K562 (cell line): ENCODE measurements at regions not wholly inside any gene's neighbourhood (a gene's known extent, or its start where the extent isn't known, plus 50 kb on each side); places are given as distances from the start of the nearest gene placed in this dataset.
A peak's percentile ranks its signal among the peaks of the same experiment; 100 is the strongest.

Source experiments
- ATAC-seq: fragments of 200-7000 bp; cut with Tn5 transposase; 3 replicates; pipeline ENCODE4 v1.9.1; 2020; ENCODE audit warnings: moderate library complexity
- BruUV-seq: library from RNA; stranded (reverse); fragments of 400-500 nt; replicated peaks from 2 replicates; lab custom pipeline; 2021; lab: Mats Ljungman, UMichigan
- CTCF ChIA-PET: fragments of 300-600 bp; formaldehyde crosslinking; extraction: SDS; loops from one replicate; lab custom pipeline; 2021; ENCODE audit warnings: low intra/inter-chr PET ratio; lab: Yijun Ruan, JAX
- POLR2A ChIA-PET: fragments of 300-600, 350-650 bp; sonication (Branson Sonifier 250); formaldehyde crosslinking; extraction: SDS; loops from one replicate; lab custom pipeline; 2021; ENCODE audit warnings: antibody characterized with exemption, inconsistent platforms; lab: Yijun Ruan, JAX
- DNase-seq, 4 experiments: peaks; one replicate each; pipeline versions ENCODE4 v3.0.0 to v3.0.0-alpha.2; 2011 to 2018; ENCODE audit warnings: low spot score in 3 of 4, mixed read lengths in 3 of 4; ENCODE audit errors: extremely low read depth in 1 of 4
- FAIRE-seq: peaks from 2 replicates; lab custom pipeline; 2011; peaks lifted over from hg19 to GRCh38; lab: Jason Lieb, UNC
- H2AFZ ChIP-seq: 2 replicates; pipeline ENCODE4 v1.6.0; 2011; ENCODE audit warnings: low read depth, low read length, control low read depth, inconsistent platforms
- H3K27ac ChIP-seq: fragments of 200-600 bp; 3 replicates; pipeline ENCODE4 v1.8.0; 2011; ENCODE audit warnings: low read depth, mild to moderate bottlenecking, control low read depth, inconsistent platforms, low read length, moderate library complexity, mixed read lengths; ENCODE audit errors: extremely low read depth
- H3K27me3 ChIP-seq, 2 experiments: fragments of 300-600 bp in 1 of 2; 2 replicates in 1 of 2; 3 replicates in 1 of 2; pipeline versions ENCODE4 v1.6.0 to v1.8.0; 2011; ENCODE audit warnings: inconsistent platforms in 2 of 2, low read length in 2 of 2, mild to moderate bottlenecking in 1 of 2, mixed read lengths in 1 of 2, moderate library complexity in 1 of 2; ENCODE audit not compliant: control insufficient read depth in 2 of 2, insufficient read depth in 2 of 2
- H3K36me3 ChIP-seq: fragments of 300-600 bp; 3 replicates; pipeline ENCODE4 v1.8.0; 2011; ENCODE audit warnings: mild to moderate bottlenecking, low read length, inconsistent platforms; ENCODE audit not compliant: control insufficient read depth, insufficient read depth
- H3K4me1 ChIP-seq, 2 experiments: fragments of 200-600 bp in 1 of 2; replicated peaks in 1 of 2; 2 replicates in 1 of 2; 3 replicates in 1 of 2; pipeline versions ENCODE4 v1.5.1 to v1.8.0; 2011; ENCODE audit warnings: inconsistent platforms in 2 of 2, low read length in 2 of 2, mild to moderate bottlenecking in 1 of 2, mixed read lengths in 1 of 2, moderate library complexity in 1 of 2; ENCODE audit not compliant: control insufficient read depth in 2 of 2, insufficient read depth in 2 of 2
- H3K4me2 ChIP-seq: 2 replicates; pipeline ENCODE4 v1.6.1; 2011; ENCODE audit warnings: low read length, control low read depth, inconsistent platforms, mixed read lengths; ENCODE audit not compliant: insufficient read depth
- H3K4me3 ChIP-seq: fragments of 200-600 bp; sonication (generic), shearing (Covaris generic); 2 replicates; pipeline ENCODE4 v1.5.1; 2016; ENCODE audit warnings: control low read depth, inconsistent platforms
- H3K79me2 ChIP-seq: fragments of 200-600 bp; 3 replicates; pipeline ENCODE4 v1.8.0; 2011; ENCODE audit warnings: low read length, inconsistent platforms; ENCODE audit not compliant: control insufficient read depth, insufficient read depth
- H3K9ac ChIP-seq, 2 experiments: 2 replicates each; pipeline versions ENCODE4 v1.6.0 to v1.6.1; 2011; ENCODE audit warnings: low read depth in 2 of 2, low read length in 2 of 2, control low read depth in 1 of 2, inconsistent platforms in 1 of 2, mild to moderate bottlenecking in 1 of 2, mixed read lengths in 1 of 2; ENCODE audit not compliant: insufficient read depth in 1 of 2
- H3K9me1 ChIP-seq: one replicate; pipeline ENCODE4 v1.6.0; 2011; ENCODE audit warnings: inconsistent platforms, mild to moderate bottlenecking, low read length, moderate library complexity; ENCODE audit not compliant: control insufficient read depth, insufficient read depth
- H3K9me3 ChIP-seq: replicated peaks from 2 replicates; pipeline ENCODE4 v1.5.1; 2011; ENCODE audit warnings: low read depth, low read length, inconsistent platforms; ENCODE audit not compliant: control insufficient read depth, insufficient read depth
- H4K20me1 ChIP-seq: replicated peaks from 2 replicates; pipeline ENCODE4 v1.6.1; 2011; ENCODE audit warnings: low read length, inconsistent platforms, mixed read lengths; ENCODE audit not compliant: control insufficient read depth, insufficient read depth
- CBFA2T3 ChIP-seq: fragments of 450-650 bp; IDR thresholded peaks from 2 replicates; pipeline ENCODE4 v1.6.1; 2017
- CXXC5 ChIP-seq: fragments of 250-450 bp; sonication (Bioruptor Pico); IDR thresholded peaks from 2 replicates; pipeline ENCODE4 v1.8.0; 2022; ENCODE audit warnings: inconsistent platforms, mild to moderate bottlenecking, moderate library complexity
- DACH1 ChIP-seq: fragments of 450-650 bp; IDR thresholded peaks from 2 replicates; pipeline ENCODE4 v1.6.1; 2018; ENCODE audit not compliant: partially characterized antibody
- ESRRA ChIP-seq: fragments of 450-650 bp; IDR thresholded peaks from 2 replicates; pipeline ENCODE4 v1.6.1; 2014; ENCODE audit warnings: low read depth, mild to moderate bottlenecking, moderate library complexity, borderline replicate concordance
- ETV6 ChIP-seq, 3 experiments: fragments of 150-350 bp in 1 of 3; sonication (generic) in 1 of 3; formaldehyde crosslinking in 1 of 3; IDR thresholded peaks; 2 replicates each; pipeline versions ENCODE4 v1.6.1 to v1.8.0; 2014 to 2022; ENCODE audit warnings: borderline replicate concordance in 2 of 3, low read depth in 2 of 3, antibody characterized with exemption in 1 of 3, low read length in 1 of 3, mild to moderate bottlenecking in 1 of 3, missing genetic modification reagents in 1 of 3
- FOXA3 ChIP-seq, 2 experiments: fragments of 450-650 bp in 1 of 2; sonication (generic) in 1 of 2; formaldehyde crosslinking; IDR thresholded peaks in 1 of 2; conservative IDR thresholded peaks in 1 of 2; 2 replicates each; pipeline versions ENCODE4 v1.4.0 to v1.8.0; 2020 to 2022; ENCODE audit warnings: mild to moderate bottlenecking in 2 of 2, missing genetic modification reagents in 1 of 2
- FOXP1 ChIP-seq: sonication (generic); formaldehyde crosslinking; IDR thresholded peaks from 2 replicates; pipeline ENCODE4 v1.8.0; 2022; ENCODE audit warnings: mild to moderate bottlenecking, missing genetic modification reagents
- MAFG ChIP-seq: fragments of 450-650 bp; conservative IDR thresholded peaks from 2 replicates; pipeline ENCODE4 v1.6.1; 2016; ENCODE audit warnings: missing genetic modification characterization, missing compliant biosample characterization
- MAZ ChIP-seq, 2 experiments: fragments of 450-650 bp in 1 of 2; sonication (generic) in 1 of 2; formaldehyde crosslinking; IDR thresholded peaks in 1 of 2; conservative IDR thresholded peaks in 1 of 2; 2 replicates each; pipeline versions ENCODE4 v1.4.0 to v1.5.0; 2020; ENCODE audit warnings: mild to moderate bottlenecking in 1 of 2, missing genetic modification reagents in 1 of 2
- RHOXF2B ChIP-seq: fragments of 250-450 bp; sonication (Bioruptor Pico); conservative IDR thresholded peaks from 2 replicates; pipeline ENCODE4 v1.5.1; 2021
- SNAPC5 ChIP-seq: fragments of 250-450 bp; sonication (Bioruptor Pico); IDR thresholded peaks from 2 replicates; pipeline ENCODE4 v1.8.0; 2021; ENCODE audit warnings: moderate library complexity, mild to moderate bottlenecking, inconsistent platforms
- ZNF133 ChIP-seq: fragments of 250-450 bp; sonication (Bioruptor Pico); IDR thresholded peaks from 2 replicates; pipeline ENCODE4 v1.4.0; 2020; ENCODE audit warnings: mild to moderate bottlenecking
- ZNF316 ChIP-seq: fragments of 450-650 bp; IDR thresholded peaks from 2 replicates; pipeline ENCODE4 v1.6.1; 2016
- ZNF561 ChIP-seq: fragments of 450-650 bp; formaldehyde crosslinking; conservative IDR thresholded peaks from 2 replicates; pipeline ENCODE4 v1.4.0; 2020; ENCODE audit warnings: mild to moderate bottlenecking, moderate library complexity
- ZNF766 ChIP-seq: fragments of 200-800 bp; sonication (Bioruptor generic); conservative IDR thresholded peaks from 2 replicates; pipeline ENCODE4 v1.6.1; 2016; ENCODE audit warnings: missing genetic modification characterization, missing compliant biosample characterization
- WGBS: fragments of 100-300 bp; shearing (Covaris generic); methylation state at CpG from one replicate; pipeline ENCODE4 v1.1.6; 2016; ENCODE audit warnings: low coverage, mixed read lengths; ENCODE audit not compliant: insufficient coverage; ENCODE audit errors: missing lambda C conversion rate; 5-methylcytosine and 5-hydroxymethylcytosine counted together
- in situ Hi-C: fragments of 300-500 bp; cut with MboI; formaldehyde crosslinking; loops from 4 replicates; pipeline ENCODE4 v1.15.0; 2018; ENCODE audit warnings: inconsistent platforms, mixed read lengths
- intact Hi-C: fragments of 100-400 bp; cut with micrococcal nuclease; formaldehyde crosslinking; loops from 2 replicates; pipeline ENCODE4 v1.14.2; 2022

GRCh38 chr1:221633841-221634409 lies 108.0 kb downstream of the DUSP10 start:
- TF ChIP-seq FOXA3 (CRISPR knock-in tag; conservative IDR thresholded peaks at IDR 0.05 in 1 of 2, IDR thresholded peaks at IDR 0.05 in 1 of 2) (0 out of 4 replicates have a peak, but pooled peaks of 1 of the 2 experiments have one; percentile 35), CBFA2T3 (peak; percentile 39; the same call in 1 of the 2 replicates), RHOXF2B (CRISPR knock-in tag) (no peak), DACH1 (peak; percentile 58)
- ATAC-seq, result no peak
- intact Hi-C loops (loop anchor here (5.0 kb wide), 1 partner anchor 108 kb away; the partner anchor contains the start of gene DUSP10), in situ Hi-C loops (no loop called here)
- Histone ChIP-seq H3K9ac (no peak overlapping the region), H3K36me3 (no peaks in the 10 kb centered on the region), H3K9me3 (no peaks in the 10 kb centered on the region), H3K27ac (no peak overlapping the region), H2AFZ (no peak overlapping the region), H3K4me3 (no peak overlapping the region), H4K20me1 (no peaks in the 10 kb centered on the region), H3K79me2 (no peaks in the 10 kb centered on the region), H3K9me1 (no peaks in the 10 kb centered on the region), H3K27me3 (no peaks in the 10 kb centered on the region), H3K4me2 (no peak overlapping the region), H3K4me1 (peaks cover 0 to 20% of the 10 kb centered on the region in 2 experiments; a peak in 4 of 5 replicates)
- WGBS, result 22% methylated on average over 5 of the region's 5 CpGs
- no TSS peak for BruUV-seq
- CTCF ChIA-PET, result no interaction called here
- POLR2A ChIA-PET, result interaction anchor here (0.6 kb wide), 1 partner anchor 105 kb away, joined by 3 read pairs; no protein-coding TSS in a partner anchor
- DNase-seq, result peak in 1 of 4 experiments; percentile 50
- FAIRE-seq, result no peak

DNA sequence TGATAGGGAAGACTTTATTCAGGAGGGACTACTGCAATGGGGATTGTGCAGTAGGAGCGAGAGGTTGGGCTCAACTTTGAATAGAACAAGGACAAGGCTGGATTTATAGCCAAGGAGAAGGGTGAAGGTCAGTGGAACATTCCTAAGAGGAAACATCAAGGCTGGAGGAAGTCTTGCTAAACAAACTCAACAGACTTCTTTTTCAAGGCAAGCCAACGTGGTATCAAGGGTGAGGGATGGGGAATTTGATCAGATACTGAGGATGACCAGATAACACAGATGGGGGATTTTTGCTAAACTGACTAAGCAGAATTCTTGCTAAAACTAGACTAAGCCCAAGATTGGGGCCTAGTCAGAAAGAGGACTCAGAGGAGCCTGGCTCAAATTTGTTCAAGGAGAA lies 107.3 kb downstream of the DUSP10 start:
- Histone ChIP-seq H3K27me3 (no peaks in the 10 kb centered on the region), H3K4me1 (peaks cover 0 to 20% of the 10 kb centered on the region in 2 experiments; a peak in 4 of 5 replicates), H3K27ac (no peak overlapping the region), H3K79me2 (no peaks in the 10 kb centered on the region), H3K4me3 (no peak overlapping the region), H3K9me1 (no peaks in the 10 kb centered on the region), H4K20me1 (no peaks in the 10 kb centered on the region), H3K4me2 (no peak overlapping the region), H3K9ac (no peak overlapping the region), H3K9me3 (no peaks in the 10 kb centered on the region), H3K36me3 (no peaks in the 10 kb centered on the region), H2AFZ (no peak overlapping the region)
- ChIA-PET POLR2A (interaction anchor here (1.5 kb wide), 1 partner anchor 11 kb away, joined by 8 read pairs; no protein-coding TSS in a partner anchor), CTCF (no interaction called here)
- ATAC-seq, result no peak
- intact Hi-C loops, result loop anchor here (5.0 kb wide), 1 partner anchor 108 kb away; the partner anchor contains the start of gene DUSP10
- WGBS, result 8% methylated on average over 2 of the region's 2 CpGs
- no TSS peak for BruUV-seq
- peak; percentile 70 for FAIRE-seq
- no peak for DNase-seq
- in situ Hi-C loops, result no loop called here
- TF ChIP-seq CXXC5 (CRISPR knock-in tag), result no peak
- no peak for TF ChIP-seq ETV6 (IDR thresholded peaks at IDR 0.05; ENCODE audit: borderline replicate concordance in 1 of 2, low read depth in 2 of 2, low read length in 1 of 2)
- no peak for TF ChIP-seq ETV6 (CRISPR knock-in tag; IDR thresholded peaks at IDR 0.05; ENCODE audit: borderline replicate concordance)
- TF ChIP-seq FOXP1 (CRISPR knock-in tag), result no peak
- TF ChIP-seq ZNF316, result peak; percentile 22
- no peak for TF ChIP-seq ZNF561 (CRISPR knock-in tag)
- 0 out of 4 replicates have a peak, but pooled peaks of 1 of the 2 experiments have one; percentile 19 for TF ChIP-seq MAZ (CRISPR knock-in tag; conservative IDR thresholded peaks at IDR 0.05 in 1 of 2, IDR thresholded peaks at IDR 0.05 in 1 of 2)
- TF ChIP-seq ZNF766 (CRISPR knock-in tag), result 0 out of 2 replicates have a peak, but pooled peaks have one; percentile 50
- no peak for TF ChIP-seq ZNF133 (CRISPR knock-in tag)
- TF ChIP-seq SNAPC5 (CRISPR knock-in tag), result no peak
- TF ChIP-seq ESRRA, result peak; percentile 27; the same call in 1 of the 2 replicates
- peak; percentile 41; the same call in 1 of the 2 replicates for TF ChIP-seq MAFG (tag)
